H9 (cell line): ENCODE measurements at regions not wholly inside any gene's neighbourhood (a gene's known extent, or its start where the extent isn't known, plus 50 kb on each side); places are given as distances from the start of the nearest gene placed in this dataset.

Experiments used
- DNase-seq: peaks from one replicate; pipeline ENCODE4 v3.0.0-alpha.2; 2017
- H2AFZ ChIP-seq: one replicate; pipeline ENCODE4 v1.6.1; 2013; ENCODE audit warnings: mild to moderate bottlenecking, low read length, control low read depth, moderate library complexity
- H2AK5ac ChIP-seq: 2 replicates; pipeline ENCODE4 v1.6.1; 2013; ENCODE audit warnings: low read length, control low read depth, mixed read lengths; ENCODE audit not compliant: insufficient read length
- H2BK120ac ChIP-seq: one replicate; pipeline ENCODE4 v1.6.1; 2013; ENCODE audit warnings: low read depth, mild to moderate bottlenecking, low read length, control low read depth, inconsistent platforms; ENCODE audit not compliant: poor library complexity, severe bottlenecking
- H2BK12ac ChIP-seq: 2 replicates; pipeline ENCODE4 v1.6.1; 2013; ENCODE audit warnings: low read length, control low read depth, mixed read lengths, low read depth; ENCODE audit not compliant: insufficient read length
- H2BK15ac ChIP-seq: 2 replicates; pipeline ENCODE4 v1.6.1; 2013; ENCODE audit warnings: low read depth, low read length, control low read depth
- H2BK20ac ChIP-seq: one replicate; pipeline ENCODE4 v1.6.1; 2013; ENCODE audit warnings: low read depth, mild to moderate bottlenecking, low read length, control low read depth, inconsistent platforms; ENCODE audit not compliant: poor library complexity, severe bottlenecking
- H2BK5ac ChIP-seq: 2 replicates; pipeline ENCODE4 v1.6.1; 2013; ENCODE audit warnings: low read length, control low read depth, mixed read lengths; ENCODE audit not compliant: insufficient read length
- H3K14ac ChIP-seq: 2 replicates; pipeline ENCODE4 v1.6.1; 2013; ENCODE audit warnings: low read length, control low read depth; ENCODE audit not compliant: insufficient read depth
- H3K18ac ChIP-seq: 2 replicates; pipeline ENCODE4 v1.6.1; 2013; ENCODE audit warnings: low read depth, mild to moderate bottlenecking, mixed read lengths, low read length, control low read depth; ENCODE audit not compliant: insufficient read length
- H3K23ac ChIP-seq: 2 replicates; pipeline ENCODE4 v1.6.1; 2013; ENCODE audit warnings: low read length, control low read depth, mixed read lengths, low read depth; ENCODE audit not compliant: insufficient read length
- H3K23me2 ChIP-seq: 2 replicates; pipeline ENCODE4 v1.6.1; 2013; ENCODE audit warnings: low read depth, mild to moderate bottlenecking, mixed read lengths, low read length, control low read depth; ENCODE audit not compliant: insufficient read length, poor library complexity, severe bottlenecking
- H3K27ac ChIP-seq: 2 replicates; pipeline ENCODE4 v1.5.1; 2013; ENCODE audit warnings: low read length, control low read depth, mixed read lengths, low read depth; ENCODE audit not compliant: insufficient read length
- H3K27me3 ChIP-seq: 2 replicates; pipeline ENCODE4 v1.6.1; 2013; ENCODE audit warnings: low read length, control low read depth, inconsistent platforms; ENCODE audit not compliant: insufficient read depth
- H3K4ac ChIP-seq: 2 replicates; pipeline ENCODE4 v1.6.1; 2013; ENCODE audit warnings: low read depth, mild to moderate bottlenecking, control low read depth, inconsistent platforms, low read length, moderate library complexity
- H3K4me1 ChIP-seq: 2 replicates; pipeline ENCODE4 v1.6.1; 2013; ENCODE audit warnings: low read length, control low read depth, inconsistent platforms; ENCODE audit not compliant: insufficient read depth
- H3K4me2 ChIP-seq: 2 replicates; pipeline ENCODE4 v1.6.1; 2013; ENCODE audit warnings: low read length, control low read depth, mixed read lengths; ENCODE audit not compliant: insufficient read length, insufficient read depth
- H3K56ac ChIP-seq: 2 replicates; pipeline ENCODE4 v1.6.1; 2013; ENCODE audit warnings: low read depth, mild to moderate bottlenecking, mixed read lengths, low read length, control low read depth; ENCODE audit not compliant: insufficient read length
- H3K79me1 ChIP-seq: 2 replicates; pipeline ENCODE4 v1.6.1; 2013; ENCODE audit warnings: low read depth, mild to moderate bottlenecking, moderate library complexity, low read length, control low read depth, inconsistent platforms; ENCODE audit not compliant: insufficient read depth, poor library complexity, severe bottlenecking
- H3K79me2 ChIP-seq: 2 replicates; pipeline ENCODE4 v1.6.1; 2013; ENCODE audit warnings: low read length, control low read depth, inconsistent platforms; ENCODE audit not compliant: insufficient read depth
- H3K9ac ChIP-seq: 2 replicates; pipeline ENCODE4 v1.6.1; 2013; ENCODE audit warnings: low read length, control low read depth, mixed read lengths; ENCODE audit not compliant: insufficient read length; ENCODE audit errors: extremely low read depth
- H3K9me3 ChIP-seq: one replicate; pipeline ENCODE4 v1.6.1; 2013; ENCODE audit warnings: low read depth, low read length, inconsistent platforms; ENCODE audit not compliant: control insufficient read depth
- H3T11ph ChIP-seq: one replicate; pipeline ENCODE4 v1.6.1; 2013; ENCODE audit warnings: mild to moderate bottlenecking, low read length, control low read depth, inconsistent platforms
- H4K20me1 ChIP-seq: one replicate; pipeline ENCODE4 v1.6.1; 2013; ENCODE audit not compliant: control insufficient read depth, insufficient read length, insufficient read depth
- H4K5ac ChIP-seq: 2 replicates; pipeline ENCODE4 v1.6.1; 2013; ENCODE audit warnings: low read depth, mild to moderate bottlenecking, mixed read lengths, low read length, control low read depth; ENCODE audit not compliant: insufficient read length
- H4K8ac ChIP-seq: replicated peaks from 2 replicates; pipeline ENCODE4 v1.6.1; 2013; ENCODE audit warnings: low read length, control low read depth, mixed read lengths, low read depth; ENCODE audit not compliant: insufficient read length
- H4K91ac ChIP-seq: 2 replicates; pipeline ENCODE4 v1.6.1; 2013; ENCODE audit warnings: low read depth, mild to moderate bottlenecking, moderate library complexity, mixed read lengths, low read length, control low read depth; ENCODE audit not compliant: insufficient read length
- H3K27ac Mint-ChIP-seq, 3 experiments: 2 replicates in 2 of 3; 3 replicates in 1 of 3; pipeline ENCODE4 v1.8.0; 2020 to 2021; ENCODE audit warnings: mixed read lengths in 3 of 3, mild to moderate bottlenecking in 1 of 3, moderate library complexity in 1 of 3
- H3K27me3 Mint-ChIP-seq: 2 replicates; pipeline ENCODE4 v1.8.0; 2021; ENCODE audit warnings: low read depth, mild to moderate bottlenecking, moderate library complexity, mixed read lengths
- H3K36me3 Mint-ChIP-seq, 3 experiments: 2 replicates in 2 of 3; 3 replicates in 1 of 3; pipeline ENCODE4 v1.8.0; 2020 to 2021; ENCODE audit warnings: low read depth in 3 of 3, mixed read lengths in 3 of 3; ENCODE audit not compliant: insufficient read depth in 1 of 3
- H3K4me1 Mint-ChIP-seq, 2 experiments: 2 replicates each; pipeline ENCODE4 v1.8.0; 2020; ENCODE audit warnings: mixed read lengths in 2 of 2
- H3K4me3 Mint-ChIP-seq, 2 experiments: 2 replicates in 1 of 2; 3 replicates in 1 of 2; pipeline ENCODE4 v1.8.0; 2020 to 2021; ENCODE audit warnings: mild to moderate bottlenecking in 2 of 2, mixed read lengths in 2 of 2, moderate library complexity in 1 of 2
- H3K9me3 Mint-ChIP-seq, 2 experiments: 2 replicates in 1 of 2; 3 replicates in 1 of 2; pipeline ENCODE4 v1.8.0; 2020; ENCODE audit warnings: mild to moderate bottlenecking in 2 of 2, mixed read lengths in 2 of 2, moderate library complexity in 1 of 2
- WGBS: extraction: QIAGEN DNeasy Blood & Tissue Kit; methylation state at CpG from one replicate; pipeline ENCODE4 v1.1.7; 2013; ENCODE audit warnings: missing lambda C conversion rate, low lambda C conversion rate, mixed read lengths; ENCODE audit not compliant: insufficient read length; ENCODE audit errors: extremely low coverage; 5-methylcytosine and 5-hydroxymethylcytosine counted together
- TF ChIP-seq, protein P1 (sequence below): fragments of 200-600 bp; sonication (generic); conservative IDR thresholded peaks from 3 replicates; pipeline ENCODE4 v1.8.0; 2021; ENCODE audit warnings: antibody characterized with exemption, mild to moderate bottlenecking

DNA sequence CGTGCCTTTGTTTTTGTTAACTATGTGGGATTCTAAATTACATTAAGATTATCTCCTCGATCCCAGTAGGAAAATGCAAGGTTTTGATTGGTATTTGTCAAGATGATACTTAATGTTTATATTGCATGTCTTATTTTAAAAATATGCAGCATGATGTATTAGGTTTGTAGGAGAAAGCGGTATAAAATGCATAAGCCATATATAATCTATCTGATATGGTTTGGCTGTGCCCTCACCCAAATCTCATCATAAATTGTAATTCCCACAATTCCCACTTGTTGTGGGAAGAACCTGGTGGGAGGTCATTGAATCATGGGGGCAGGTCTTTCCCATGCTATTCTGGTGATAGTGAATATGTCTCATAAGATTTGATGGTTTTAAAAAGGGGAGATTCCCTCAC, 198.1 kb upstream of the NCAM2 start:
- H3K23ac ChIP-seq, result no peak overlapping the region
- H3K4me3 Mint-ChIP-seq, result no peak overlapping the region

More for the DNA sequence above, 198.1 kb upstream of the NCAM2 start:
- Mint-ChIP-seq H3K27ac (no peak overlapping the region; a peak in 1 of 7 replicates), H3K4me1 (peaks cover 5 to 7% of the 10 kb centered on the region in 2 experiments; a peak in 2 of 4 replicates), H3K36me3 (peaks cover 4 to 13% (median 7%) of the 10 kb centered on the region in 3 experiments; a peak in 6 of 7 replicates), H3K9me3 (peaks cover 0 to 6% of the 10 kb centered on the region in 2 experiments; a peak in 1 of 5 replicates), H3K27me3 (no peaks in the 10 kb centered on the region)
- H3K4me1 ChIP-seq, result no peaks in the 10 kb centered on the region
- TF ChIP-seq, protein P1, sequence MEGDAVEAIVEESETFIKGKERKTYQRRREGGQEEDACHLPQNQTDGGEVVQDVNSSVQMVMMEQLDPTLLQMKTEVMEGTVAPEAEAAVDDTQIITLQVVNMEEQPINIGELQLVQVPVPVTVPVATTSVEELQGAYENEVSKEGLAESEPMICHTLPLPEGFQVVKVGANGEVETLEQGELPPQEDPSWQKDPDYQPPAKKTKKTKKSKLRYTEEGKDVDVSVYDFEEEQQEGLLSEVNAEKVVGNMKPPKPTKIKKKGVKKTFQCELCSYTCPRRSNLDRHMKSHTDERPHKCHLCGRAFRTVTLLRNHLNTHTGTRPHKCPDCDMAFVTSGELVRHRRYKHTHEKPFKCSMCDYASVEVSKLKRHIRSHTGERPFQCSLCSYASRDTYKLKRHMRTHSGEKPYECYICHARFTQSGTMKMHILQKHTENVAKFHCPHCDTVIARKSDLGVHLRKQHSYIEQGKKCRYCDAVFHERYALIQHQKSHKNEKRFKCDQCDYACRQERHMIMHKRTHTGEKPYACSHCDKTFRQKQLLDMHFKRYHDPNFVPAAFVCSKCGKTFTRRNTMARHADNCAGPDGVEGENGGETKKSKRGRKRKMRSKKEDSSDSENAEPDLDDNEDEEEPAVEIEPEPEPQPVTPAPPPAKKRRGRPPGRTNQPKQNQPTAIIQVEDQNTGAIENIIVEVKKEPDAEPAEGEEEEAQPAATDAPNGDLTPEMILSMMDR, result no peak
- no peak overlapping the region for H2BK120ac ChIP-seq
- no peak overlapping the region for H4K8ac ChIP-seq
- H4K91ac ChIP-seq, result no peak overlapping the region
- H3K9me3 ChIP-seq, result no peaks in the 10 kb centered on the region
- no peak overlapping the region for H2BK15ac ChIP-seq
- H3T11ph ChIP-seq, result no peak overlapping the region
- DNase-seq, result no peak
- H3K79me1 ChIP-seq, result no peaks in the 10 kb centered on the region
- H4K5ac ChIP-seq, result no peak overlapping the region
- peak overlapping the region; percentile 60 for H2BK20ac ChIP-seq
- H3K9ac ChIP-seq, result no peak overlapping the region
- H2AK5ac ChIP-seq, result no peak overlapping the region
- H2AFZ ChIP-seq, result no peak overlapping the region
- no peak overlapping the region for H3K14ac ChIP-seq
- no peak overlapping the region for H2BK5ac ChIP-seq
- no peaks in the 10 kb centered on the region for H3K23me2 ChIP-seq
- H3K27ac ChIP-seq, result no peak overlapping the region
- no peaks in the 10 kb centered on the region for H4K20me1 ChIP-seq
- H3K4me2 ChIP-seq, result no peak overlapping the region
- H2BK12ac ChIP-seq, result no peak overlapping the region
- no peak overlapping the region for H3K56ac ChIP-seq
- no peak overlapping the region for H3K18ac ChIP-seq
- no peaks in the 10 kb centered on the region for H3K79me2 ChIP-seq
- H3K27me3 ChIP-seq, result no peaks in the 10 kb centered on the region
- WGBS, result no CpG with 5 or more reads among the region's 3 CpGs
- H3K4ac ChIP-seq, result no peak overlapping the region
